ENCODE measurements at regions not wholly inside any gene's neighbourhood (a gene's known extent, or its start where the extent isn't known, plus 50 kb on each side); places are given as distances from the start of the nearest gene placed in this dataset.

GRCh38 chr7:148489678-148490077 is 100.9 kb upstream of the C7orf33 start:
- TF ChIP-seq RAD21 (IDR thresholded peaks at IDR 0.05; ENCODE audit: low read length), result no peak
- no peak for TF ChIP-seq SIN3A (IDR thresholded peaks at IDR 0.05; ENCODE audit: borderline replicate concordance, low read depth, low read length)

Measured in SK-N-SH (cell line).